ENCODE measurements at regions not wholly inside any gene's neighbourhood (a gene's known extent, or its start where the extent isn't known, plus 50 kb on each side); places are given as distances from the start of the nearest gene placed in this dataset.

- Histone ChIP-seq H2BK12ac (ENCODE audit: insufficient read length, low read depth, low read length) (no peak overlapping the region), H3K9ac (ENCODE audit: extremely low read depth, insufficient read length, low read length) (no peak overlapping the region), H2AK5ac (ENCODE audit: insufficient read length, low read length) (no peak overlapping the region), H3K56ac (ENCODE audit: insufficient read length, low read depth, low read length) (no peak overlapping the region), H3K9me3 (ENCODE audit: control insufficient read depth, low read depth, low read length) (no peaks in the 10 kb centered on the region), H3K4me1 (ENCODE audit: insufficient read depth, low read length) (no peaks in the 10 kb centered on the region), H3K4me2 (ENCODE audit: insufficient read depth, insufficient read length, low read length) (no peak overlapping the region), H2BK20ac (ENCODE audit: low read depth, low read length, poor library complexity, severe bottlenecking) (no peak overlapping the region), H3K23ac (ENCODE audit: insufficient read length, low read depth, low read length) (no peak overlapping the region), H3K4ac (ENCODE audit: low read depth, low read length) (no peak overlapping the region), H4K91ac (ENCODE audit: insufficient read length, low read depth, low read length) (no peak overlapping the region), H4K8ac (replicated peaks; ENCODE audit: insufficient read length, low read depth, low read length) (no peak overlapping the region), H3K27ac (ENCODE audit: insufficient read length, low read depth, low read length) (no peak overlapping the region), H3K79me1 (ENCODE audit: insufficient read depth, low read depth, low read length, poor library complexity, severe bottlenecking) (no peaks in the 10 kb centered on the region), H3K27me3 (ENCODE audit: insufficient read depth, low read length) (no peaks in the 10 kb centered on the region), H2BK5ac (ENCODE audit: insufficient read length, low read length) (no peak overlapping the region), H2BK15ac (ENCODE audit: low read depth, low read length) (no peak overlapping the region), H3K14ac (ENCODE audit: insufficient read depth, low read length) (no peak overlapping the region), H4K20me1 (ENCODE audit: control insufficient read depth, insufficient read depth, insufficient read length) (no peaks in the 10 kb centered on the region), H3K18ac (ENCODE audit: insufficient read length, low read depth, low read length) (no peak overlapping the region), H4K5ac (ENCODE audit: insufficient read length, low read depth, low read length) (no peak overlapping the region), H2BK120ac (ENCODE audit: low read depth, low read length, poor library complexity, severe bottlenecking) (no peak overlapping the region), H3T11ph (ENCODE audit: low read length) (no peak overlapping the region), H2AFZ (ENCODE audit: low read length) (no peak overlapping the region), H3K23me2 (ENCODE audit: insufficient read length, low read depth, low read length, poor library complexity, severe bottlenecking) (no peaks in the 10 kb centered on the region), H3K79me2 (ENCODE audit: insufficient read depth, low read length) (no peaks in the 10 kb centered on the region)
- Mint-ChIP-seq H3K4me1 (no peaks in the 10 kb centered on the region), H3K4me3 (no peak overlapping the region), H3K9me3 (no peaks in the 10 kb centered on the region), H3K36me3 (ENCODE audit: insufficient read depth in 1 of 3, low read depth in 3 of 3) (no peaks in the 10 kb centered on the region), H3K27ac (peak overlapping the region in 1 of 3 experiments; percentile 65; a peak in 2 of 7 replicates), H3K27me3 (ENCODE audit: low read depth) (peaks cover 3% of the 10 kb centered on the region)
- DNase-seq, result no peak
- no peak for TF ChIP-seq CTCF (conservative IDR thresholded peaks at IDR 0.05)
- WGBS (ENCODE audit: extremely low coverage, insufficient read length, low lambda C conversion rate), result no CpG with 5 or more reads among the region's 5 CpGs
Observed at GRCh38 chr11:131145791-131146190, 224.6 kb upstream of the NTM start.

All from H9 (cell line).